GM12892 (cell line): ENCODE measurements at regions not wholly inside any gene's neighbourhood (a gene's known extent, or its start where the extent isn't known, plus 50 kb on each side); places are given as distances from the start of the nearest gene placed in this dataset.

ENCODE experiments used
- POLR2A ChIP-seq: IDR thresholded peaks from 2 replicates; pipeline ENCODE4 v1.6.1; 2011; ENCODE audit warnings: low read depth, low read length, control low read depth
- POLR2AphosphoS5 ChIP-seq: IDR thresholded peaks from 2 replicates; pipeline ENCODE4 v1.6.1; 2011; ENCODE audit warnings: low read depth, low read length, control low read depth

DNA sequence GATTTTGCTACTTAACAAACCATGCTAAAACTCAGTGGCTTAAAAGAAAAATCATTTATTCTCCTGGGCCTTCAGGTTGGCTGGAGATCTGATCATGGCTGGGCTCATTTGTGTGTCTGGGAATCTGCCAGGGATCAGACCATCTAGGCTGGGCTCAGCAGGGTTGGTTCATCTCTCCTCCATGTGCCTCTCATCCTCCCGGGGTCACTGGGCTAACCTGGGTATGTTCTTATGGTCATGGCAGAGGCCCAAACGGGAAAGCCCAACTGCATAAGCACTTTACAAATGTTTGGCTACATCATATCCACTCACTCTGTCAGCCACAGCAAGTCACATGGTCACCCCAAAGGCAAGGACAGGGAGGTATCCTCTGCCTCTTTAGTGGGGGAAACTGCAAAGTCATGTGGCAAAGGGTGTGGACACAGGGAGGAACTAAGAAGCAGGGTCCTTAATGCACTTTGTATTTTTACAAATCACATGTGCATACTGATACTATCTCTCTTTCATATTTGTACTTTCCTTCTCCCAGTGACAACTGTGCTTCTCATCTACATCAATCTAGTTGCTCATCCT is 231.4 kb downstream of the BUB3 start:
- TF ChIP-seq POLR2A (no peak), POLR2AphosphoS5 (no peak)
